Stomach (tissue), 8 donors: ENCODE measurements at regions not wholly inside any gene's neighbourhood (a gene's known extent, or its start where the extent isn't known, plus 50 kb on each side); places are given as distances from the start of the nearest gene placed in this dataset.

Experiments used
- DNase-seq, 2 donors: peaks; one replicate each; pipeline versions ENCODE4 v3.0.0 to v3.0.0-alpha.2; 2013 to 2019
- H3K27ac ChIP-seq, 5 donors: fragments of 200-600 bp in 4 of 5; sonication (generic) in 4 of 5; one replicate each; pipeline ENCODE4 v1.5.1; 2013 to 2019; ENCODE audit warnings: mild to moderate bottlenecking in 1 of 5, moderate library complexity in 1 of 5
- H3K27me3 ChIP-seq, 3 donors: fragments of 200-600 bp; sonication (generic); one replicate each; pipeline ENCODE4 v1.5.1; 2017 to 2019; ENCODE audit warnings: mixed run types in 1 of 3
- H3K36me3 ChIP-seq, 4 donors: fragments of 200-600 bp; sonication (generic); 1 replicate in 3 of 4; 2 replicates in 1 of 4; pipeline ENCODE4 v1.5.1; 2016 to 2019
- H3K4me1 ChIP-seq, 4 donors: fragments of 200-600 bp; sonication (generic); one replicate each; pipeline ENCODE4 v1.5.1; 2016 to 2019
- H3K4me3 ChIP-seq, 4 donors: fragments of 200-600 bp; sonication (generic) in 3 of 4; one replicate each; pipeline ENCODE4 v1.5.1; 2016 to 2019; ENCODE audit warnings: mild to moderate bottlenecking in 1 of 4
- H3K9me3 ChIP-seq, 4 donors: fragments of 200-600 bp; sonication (generic); one replicate each; pipeline ENCODE4 v1.5.1; 2016 to 2019
- CTCF ChIP-seq, 7 experiments: fragments of 450-650 bp in 4 of 7; fragments of 200-600 bp in 3 of 7; sonication (generic) in 3 of 7; IDR thresholded peaks; one replicate each; pipeline ENCODE4 v1.5.1; 2016 to 2019; ENCODE audit warnings: antibody characterized with exemption in 7 of 7, control low read depth in 2 of 7, mild to moderate bottlenecking in 1 of 7
- EP300 ChIP-seq: sonication (generic); formaldehyde crosslinking; IDR thresholded peaks from one replicate; pipeline ENCODE4 v1.6.1; 2017; ENCODE audit warnings: antibody characterized with exemption
- POLR2A ChIP-seq, 4 donors: fragments of 450-650 bp; IDR thresholded peaks; one replicate each; pipeline ENCODE4 v1.6.1; 2016; ENCODE audit warnings: antibody characterized with exemption in 4 of 4, control low read depth in 2 of 4, mild to moderate bottlenecking in 1 of 4, moderate library complexity in 1 of 4
- POLR2AphosphoS5 ChIP-seq, 3 donors: sonication (generic); formaldehyde crosslinking; IDR thresholded peaks; one replicate each; pipeline ENCODE4 v1.6.1; 2016; ENCODE audit warnings: antibody characterized with exemption in 3 of 3
- WGBS, 5 donors: extraction: QIAGEN DNeasy Blood & Tissue Kit in 3 of 5; methylation state at CpG; one replicate each; pipeline versions ENCODE4 v1.1.5 to v1.1.7; 2013 to 2018; 5-methylcytosine and 5-hydroxymethylcytosine counted together
- intact Hi-C: fragments of 100-400 bp; cut with DNase I; formaldehyde crosslinking; loops from one replicate; pipeline ENCODE4 v1.15.1; 2023; ENCODE audit warnings: low total_unique reads
- donor health status: healthy with polysubstance abuse.
- donor health status: Bipolar disorder and iron deficiency.
- donor health status: healthy.

GRCh38 chr13:61734683-61735082, 319.0 kb upstream of the PCDH20 start:
- WGBS, 5 donors = 74 to 92% (median 79%) methylated on average over 1 of the region's 1 CpG
- Histone ChIP-seq H3K4me3 (no peak overlapping the region), H3K4me1 (no peaks in the 10 kb centered on the region), H3K27ac (no peak overlapping the region), H3K9me3 (no peaks in the 10 kb centered on the region), H3K36me3 (no peaks in the 10 kb centered on the region), H3K27me3 (no peaks in the 10 kb centered on the region)
- TF ChIP-seq EP300 (no peak), POLR2A (IDR thresholded peaks at IDR 0.05) (no peak), POLR2AphosphoS5 (IDR thresholded peaks at IDR 0.05) (no peak), CTCF (IDR thresholded peaks at IDR 0.05) (no peak)
- DNase-seq = no peak
- intact Hi-C loops = no loop called here

GRCh38 chr13:61728471-61728870, 312.8 kb upstream of the PCDH20 start:
- Histone ChIP-seq H3K4me3 (no peak overlapping the region), H3K27me3 (no peaks in the 10 kb centered on the region), H3K27ac (no peak overlapping the region), H3K4me1 (peaks cover 0 to 8% (median 0%) of the 10 kb centered on the region in 4 donors), H3K36me3 (no peaks in the 10 kb centered on the region), H3K9me3 (no peaks in the 10 kb centered on the region)
- DNase-seq = peak in 1 of 2 donors; percentile 74
- TF ChIP-seq POLR2A (IDR thresholded peaks at IDR 0.05) = no peak
- TF ChIP-seq CTCF (IDR thresholded peaks at IDR 0.05) = no peak
- TF ChIP-seq POLR2AphosphoS5 (IDR thresholded peaks at IDR 0.05) = no peak
- TF ChIP-seq EP300 = no peak
- intact Hi-C loops = no loop called here
- 21 to 39% (median 27%) methylated on average over 1 of the region's 1 CpG for WGBS, 5 donors

DNA sequence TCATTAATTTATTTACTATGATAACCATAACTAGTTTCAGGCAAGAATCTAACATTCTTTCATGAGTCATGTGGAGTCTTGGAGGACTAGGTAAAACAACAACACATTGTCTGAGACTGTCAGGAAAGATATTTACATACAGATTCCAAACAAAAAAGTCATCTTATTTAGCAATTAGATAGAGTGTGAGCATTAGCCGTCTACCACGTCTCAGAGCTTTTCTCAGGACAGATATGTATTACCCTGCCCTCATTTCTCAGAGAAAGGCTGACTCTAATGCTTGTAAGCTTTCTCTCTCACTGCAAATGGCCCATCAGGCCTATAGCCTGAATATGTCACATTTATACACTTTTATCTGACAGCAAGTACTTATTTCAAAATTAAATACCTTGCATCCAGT, 312.1 kb upstream of the PCDH20 start:
- no peak for TF ChIP-seq POLR2A (IDR thresholded peaks at IDR 0.05)
- TF ChIP-seq EP300 = no peak
- no peak for TF ChIP-seq CTCF (IDR thresholded peaks at IDR 0.05)
- no peak for TF ChIP-seq POLR2AphosphoS5 (IDR thresholded peaks at IDR 0.05)
- WGBS, 5 donors = 36 to 48% (median 39%) methylated on average over 2 of the region's 2 CpGs
- Histone ChIP-seq H3K9me3 (no peaks in the 10 kb centered on the region), H3K27ac (no peak overlapping the region), H3K36me3 (no peaks in the 10 kb centered on the region), H3K4me1 (peaks cover 0 to 8% (median 0%) of the 10 kb centered on the region in 4 donors), H3K4me3 (no peak overlapping the region), H3K27me3 (no peaks in the 10 kb centered on the region)
- intact Hi-C loops = no loop called here
- no peak for DNase-seq

DNA sequence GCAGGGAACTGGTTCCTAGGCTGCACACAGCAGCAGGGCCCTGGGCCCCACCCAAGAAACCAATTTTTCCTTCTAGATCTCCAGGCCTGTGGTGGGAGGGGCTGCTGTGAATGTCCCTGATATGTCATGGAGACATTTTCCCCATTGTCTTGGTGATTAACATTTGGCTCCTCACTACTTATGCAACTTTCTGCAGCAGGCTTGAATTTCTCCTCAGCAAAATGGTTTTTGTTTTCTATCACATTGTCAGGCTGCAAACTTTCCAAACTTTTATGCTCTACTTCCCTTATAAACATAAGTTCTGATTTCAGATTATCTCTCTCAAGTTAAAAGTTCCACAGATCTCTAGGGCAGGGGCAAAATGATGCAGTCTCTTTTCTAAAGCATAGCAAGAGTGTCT, 310.2 kb upstream of the PCDH20 start:
- no peaks in the 10 kb centered on the region for H3K36me3 ChIP-seq
- H3K4me3 ChIP-seq = no peak overlapping the region
- H3K9me3 ChIP-seq = no peaks in the 10 kb centered on the region
- peaks cover 0 to 8% (median 0%) of the 10 kb centered on the region in 4 donors for H3K4me1 ChIP-seq
- intact Hi-C loops = no loop called here
- H3K27ac ChIP-seq = no peak overlapping the region
- no peak for DNase-seq
- no peaks in the 10 kb centered on the region for H3K27me3 ChIP-seq
- TF ChIP-seq POLR2A (IDR thresholded peaks at IDR 0.05) = no peak
- TF ChIP-seq POLR2AphosphoS5 (IDR thresholded peaks at IDR 0.05) = no peak
- TF ChIP-seq CTCF (IDR thresholded peaks at IDR 0.05) = no peak
- TF ChIP-seq EP300 = no peak
